GM23338 (cell line): ENCODE measurements at regions not wholly inside any gene's neighbourhood (a gene's known extent, or its start where the extent isn't known, plus 50 kb on each side); places are given as distances from the start of the nearest gene placed in this dataset.

Experiments
- ATAC-seq: fragments of 200-7000 bp; cut with Tn5 transposase; 3 replicates; pipeline ENCODE4 v1.9.1; 2020
- DNase-seq: peaks from one replicate; pipeline ENCODE4 v3.0.0-alpha.2; 2015; ENCODE audit warnings: low spot score
- H2AFZ ChIP-seq: fragments of 200-600 bp; sonication (generic); 2 replicates; pipeline ENCODE4 v1.8.0; 2016; ENCODE audit warnings: antibody characterized with exemption, mild to moderate bottlenecking, moderate library complexity
- H3F3A ChIP-seq: fragments of 200-600 bp; sonication (generic); replicated peaks from 2 replicates; pipeline ENCODE4 v1.8.0; 2017; ENCODE audit warnings: antibody characterized with exemption, mixed run types, low read depth
- H3K27ac ChIP-seq: fragments of 200-600 bp; sonication (generic); 2 replicates; pipeline ENCODE4 v1.6.1; 2016; ENCODE audit warnings: low read depth
- H3K27me3 ChIP-seq: fragments of 200-600 bp; sonication (generic); 2 replicates; pipeline ENCODE4 v1.8.0; 2016; ENCODE audit warnings: mild to moderate bottlenecking, mixed run types, moderate library complexity; ENCODE audit not compliant: insufficient read depth
- H3K36me3 ChIP-seq: fragments of 200-600 bp; sonication (generic); 2 replicates; pipeline ENCODE4 v1.8.0; 2016; ENCODE audit warnings: mild to moderate bottlenecking; ENCODE audit not compliant: insufficient read depth
- H3K4me1 ChIP-seq: fragments of 200-600 bp; sonication (generic); 2 replicates; pipeline ENCODE4 v1.8.0; 2016; ENCODE audit warnings: mild to moderate bottlenecking, moderate library complexity; ENCODE audit not compliant: insufficient read depth
- H3K4me2 ChIP-seq: fragments of 200-600 bp; sonication (generic); 2 replicates; pipeline ENCODE4 v1.7.1; 2017; ENCODE audit warnings: mixed run types
- H3K4me3 ChIP-seq: fragments of 200-600 bp; sonication (generic); 2 replicates; pipeline ENCODE4 v1.6.1; 2016; ENCODE audit warnings: mixed run types
- H3K79me2 ChIP-seq: fragments of 200-600 bp; sonication (generic); replicated peaks from 2 replicates; pipeline ENCODE4 v1.8.0; 2017; ENCODE audit warnings: mild to moderate bottlenecking; ENCODE audit not compliant: insufficient read depth
- H3K9me2 ChIP-seq: fragments of 200-600 bp; sonication (generic); 2 replicates; pipeline ENCODE4 v1.8.0; 2017; ENCODE audit not compliant: insufficient read depth
- H4K20me1 ChIP-seq: fragments of 200-600 bp; sonication (generic); replicated peaks from 2 replicates; pipeline ENCODE4 v1.8.0; 2017; ENCODE audit warnings: mild to moderate bottlenecking; ENCODE audit not compliant: insufficient read depth
- H3K27ac Mint-ChIP-seq: 2 replicates; pipeline ENCODE4 v1.8.0; 2020; ENCODE audit warnings: inconsistent platforms, mild to moderate bottlenecking, moderate library complexity, mixed read lengths
- H3K27me3 Mint-ChIP-seq: 3 replicates; pipeline ENCODE4 v1.8.0; 2022; ENCODE audit warnings: low read depth, mild to moderate bottlenecking, moderate library complexity, mixed read lengths, inconsistent platforms; ENCODE audit not compliant: insufficient read depth, poor library complexity
- H3K36me3 Mint-ChIP-seq: 3 replicates; pipeline ENCODE4 v1.8.0; 2021; ENCODE audit warnings: low read depth, mild to moderate bottlenecking, inconsistent platforms, moderate library complexity, mixed read lengths
- H3K4me1 Mint-ChIP-seq: 3 replicates; pipeline ENCODE4 v1.8.0; 2020; ENCODE audit warnings: mild to moderate bottlenecking, inconsistent platforms, mixed read lengths
- H3K4me3 Mint-ChIP-seq: 3 replicates; pipeline ENCODE4 v1.8.0; 2021; ENCODE audit warnings: moderate library complexity, mild to moderate bottlenecking, inconsistent platforms, mixed read lengths
- H3K9me3 Mint-ChIP-seq: 3 replicates; pipeline ENCODE4 v1.8.0; 2020; ENCODE audit warnings: moderate library complexity, mild to moderate bottlenecking, inconsistent platforms, mixed read lengths
- ETS1 ChIP-seq: IDR thresholded peaks from 2 replicates; pipeline ENCODE4 v1.6.1; 2016; ENCODE audit warnings: antibody characterized with exemption
- EZH2 ChIP-seq: fragments of 200-600 bp; sonication (generic); IDR thresholded peaks from one replicate; pipeline ENCODE4 v1.8.0; 2017; ENCODE audit warnings: antibody characterized with exemption, mild to moderate bottlenecking, low read depth; ENCODE audit not compliant: unreplicated experiment
- JUNB ChIP-seq: IDR thresholded peaks from one replicate; pipeline ENCODE4 v1.6.1; 2016; ENCODE audit warnings: antibody characterized with exemption; ENCODE audit not compliant: unreplicated experiment
- REST ChIP-seq: IDR thresholded peaks from one replicate; pipeline ENCODE4 v1.6.1; 2018; ENCODE audit warnings: antibody characterized with exemption; ENCODE audit not compliant: unreplicated experiment
- STAT1 ChIP-seq: IDR thresholded peaks from one replicate; pipeline ENCODE4 v1.6.1; 2016; ENCODE audit warnings: antibody characterized with exemption; ENCODE audit not compliant: unreplicated experiment
- ZNF331 ChIP-seq: fragments of 250-450 bp; sonication (Bioruptor Pico); IDR thresholded peaks from 2 replicates; pipeline ENCODE4 v1.5.0; 2020; ENCODE audit warnings: low read depth, mild to moderate bottlenecking, moderate library complexity
- ZNF462 ChIP-seq: fragments of 250-450 bp; sonication (Bioruptor Pico); IDR thresholded peaks from 2 replicates; pipeline ENCODE4 v1.5.0; 2020; ENCODE audit warnings: mild to moderate bottlenecking, moderate library complexity

- Mint-ChIP-seq H3K4me1 (peaks cover 20% of the 10 kb centered on the region), H3K4me3 (no peak overlapping the region), H3K9me3 (peaks cover 89% of the 10 kb centered on the region), H3K27me3 (peaks cover 6% of the 10 kb centered on the region), H3K27ac (no peak overlapping the region), H3K36me3 (peaks cover 28% of the 10 kb centered on the region; the same call in 2 of the 3 replicates)
- no peaks in the 10 kb centered on the region for H3K36me3 ChIP-seq
- no peaks in the 10 kb centered on the region for H3K79me2 ChIP-seq
- no peaks in the 10 kb centered on the region for H4K20me1 ChIP-seq
- H2AFZ ChIP-seq: no peak overlapping the region
- TF ChIP-seq EZH2: no peak
- no peak for TF ChIP-seq ZNF462
- no peak for TF ChIP-seq STAT1
- TF ChIP-seq REST: no peak
- TF ChIP-seq JUNB: no peak
- TF ChIP-seq ZNF331 (CRISPR knock-in tag): no peak
- no peak for TF ChIP-seq ETS1
- no peak overlapping the region for H3K4me2 ChIP-seq
- DNase-seq (no peak), ATAC-seq (no peak)
- no peak overlapping the region for H3K27ac ChIP-seq
- H3K4me3 ChIP-seq: no peak overlapping the region
- no peaks in the 10 kb centered on the region for H3F3A ChIP-seq
- H3K4me1 ChIP-seq: no peaks in the 10 kb centered on the region
- no peaks in the 10 kb centered on the region for H3K9me2 ChIP-seq
- H3K27me3 ChIP-seq: no peaks in the 10 kb centered on the region
Measured at GRCh38 chr3:6523043-6523442, 337.9 kb upstream of the GRM7 start.
